CD4-positive, alpha-beta T cell treated with Interleukin-1 beta for 1 hour (primary cell): ENCODE measurements at regions not wholly inside any gene's neighbourhood (a gene's known extent, or its start where the extent isn't known, plus 50 kb on each side); places are given as distances from the start of the nearest gene placed in this dataset.
"Not testable (repeated sequence)": the region's sequence is repeated elsewhere in the genome, so short reads cannot be mapped to it uniquely, and the experiment has no call there.

Experiments
- DNase-seq, 2 donors: peaks; one replicate each; pipeline ENCODE4 v3.0.0-alpha.2; 2020 to 2022

- no peak for DNase-seq
These were observed 426.5 kb downstream of the IRX1 start for GRCh38 chr5:4022056-4022670.

DNA sequence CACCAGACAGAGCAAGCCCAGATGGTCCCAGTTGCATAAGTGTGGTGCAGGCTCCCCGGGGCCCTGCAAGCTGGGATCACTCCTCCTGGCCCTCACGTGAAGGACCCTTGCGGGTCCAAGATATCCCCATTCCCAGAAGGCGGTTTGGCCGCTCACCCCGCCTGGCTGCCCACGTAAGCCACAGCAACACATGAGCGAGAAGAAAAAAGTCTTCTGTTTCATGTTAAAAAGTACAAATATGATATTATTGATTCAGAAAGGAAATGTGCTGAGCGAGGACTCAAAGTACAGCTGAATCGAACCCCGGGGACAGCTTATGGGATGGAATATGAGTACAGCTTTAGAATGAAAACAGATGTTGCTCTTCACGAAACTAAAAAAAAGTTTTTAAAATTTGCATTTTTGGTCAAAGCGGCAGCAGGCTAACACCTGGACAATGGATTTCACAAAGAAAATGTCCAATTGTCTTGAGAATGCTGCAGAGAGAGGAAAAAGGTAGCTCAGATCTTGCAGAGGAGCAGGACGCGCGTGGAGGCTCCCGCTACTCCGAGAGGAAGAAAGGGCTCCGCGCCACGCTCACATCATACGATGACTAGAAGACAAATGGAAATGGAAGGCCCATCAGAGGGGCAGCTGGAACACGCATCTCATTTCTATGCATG lies 427.6 kb downstream of the IRX1 start:
- DNase-seq, result no peak

DNA sequence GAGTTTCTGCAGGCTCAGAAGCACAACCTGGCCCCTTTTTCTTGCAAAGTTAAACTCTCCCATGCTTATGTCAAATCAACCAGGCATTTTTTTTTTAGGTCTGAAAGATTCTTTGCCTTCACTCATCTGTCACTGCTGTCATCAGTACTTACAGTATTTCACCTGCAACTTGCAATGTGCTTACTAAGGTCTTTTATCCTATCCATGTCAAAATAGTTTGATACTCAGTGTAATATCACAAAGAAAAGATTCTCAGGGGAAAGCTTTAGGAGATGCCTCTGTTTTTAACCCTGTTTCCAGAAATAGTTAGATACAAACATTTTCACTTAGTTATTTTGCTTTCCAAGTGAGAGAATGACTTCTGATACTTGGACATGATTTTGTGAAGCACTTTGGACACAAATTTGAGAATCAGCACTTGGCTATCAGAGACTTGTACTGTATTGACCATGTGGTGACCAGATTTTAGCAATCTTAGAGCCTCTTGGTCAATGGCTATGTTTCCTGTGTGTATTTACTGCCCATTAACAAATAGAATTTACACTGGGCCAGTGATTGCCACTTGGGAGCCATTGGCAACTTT lies 428.2 kb downstream of the IRX1 start:
- DNase-seq, result no peak

DNA sequence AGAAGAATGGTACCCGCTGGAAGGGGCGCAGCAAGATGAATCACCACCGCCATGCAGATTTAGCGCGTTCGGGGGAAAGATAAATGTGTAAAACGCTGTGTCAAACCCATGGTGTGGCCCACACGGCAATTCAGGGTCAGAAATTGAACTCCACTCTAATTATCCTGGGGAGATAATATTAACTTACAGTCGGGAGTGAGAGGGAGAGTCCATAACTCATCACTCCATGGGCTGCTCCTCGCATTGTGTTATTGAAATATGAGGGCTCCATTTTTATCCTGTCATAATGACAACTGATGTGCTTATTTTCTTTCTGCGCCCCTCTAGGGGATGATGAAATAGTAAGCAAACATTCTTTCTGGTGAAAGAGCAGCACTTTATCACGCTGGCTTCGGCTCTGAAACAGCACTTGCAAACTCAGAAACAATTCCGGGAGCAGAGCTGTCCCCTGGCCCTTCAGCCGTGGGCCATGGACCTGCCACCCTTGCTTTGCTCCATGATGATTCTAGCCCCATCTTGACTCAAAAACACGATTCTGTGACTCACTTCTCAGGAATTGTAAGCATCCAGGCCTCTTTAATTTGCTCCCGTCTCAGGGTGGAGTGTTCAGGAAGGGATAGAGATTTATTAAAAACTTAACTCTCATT lies 431.6 kb downstream of the IRX1 start:
- no peak for DNase-seq

DNA sequence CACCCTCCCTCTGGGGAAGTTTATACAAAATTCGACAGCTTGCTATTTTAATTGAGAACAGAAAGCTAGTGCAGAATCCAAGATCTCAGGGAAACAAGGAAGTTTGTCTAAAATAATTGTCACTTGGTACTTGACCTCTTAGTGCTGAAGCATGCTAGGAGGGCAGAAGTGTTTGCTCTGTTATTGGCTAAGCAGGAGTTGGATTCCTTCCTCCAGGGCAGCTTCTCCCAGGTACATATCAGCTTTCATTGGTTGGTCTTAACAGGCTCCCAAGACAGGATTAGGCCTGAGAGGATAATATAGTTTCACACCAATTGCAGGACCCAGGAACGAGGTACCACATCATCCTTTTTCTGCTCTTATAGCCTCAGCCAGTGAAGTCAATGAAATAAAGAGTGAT lies 432.8 kb downstream of the IRX1 start:
- DNase-seq, result no peak

- DNase-seq, result not testable (repeated sequence)
These were observed 437.9 kb downstream of the IRX1 start for GRCh38 chr5:4033546-4033945.

- DNase-seq, result no peak
These were observed 441.2 kb downstream of the IRX1 start for GRCh38 chr5:4036861-4037260.

- DNase-seq, result no peak
These were observed 443.4 kb downstream of the IRX1 start for GRCh38 chr5:4038994-4039393.

DNA sequence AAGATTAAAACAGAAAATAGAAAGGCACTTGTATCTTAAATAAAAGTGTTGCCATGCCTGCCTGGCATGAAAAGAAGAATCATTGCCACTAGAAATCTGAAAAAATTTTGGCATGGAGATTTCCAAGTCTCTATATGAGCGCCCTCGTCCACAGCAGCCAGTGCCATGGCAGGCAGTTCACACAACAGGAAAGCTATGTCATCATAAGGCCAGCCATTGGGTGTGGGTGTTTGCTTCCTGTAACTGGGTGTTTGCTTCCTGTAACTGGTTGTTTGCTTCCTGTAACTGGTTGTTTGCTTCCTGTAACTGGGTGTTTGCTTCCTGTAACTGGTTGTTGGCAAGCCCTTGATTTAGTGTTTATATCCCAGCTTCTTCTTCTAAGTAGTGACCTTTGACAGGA lies 446.7 kb downstream of the IRX1 start:
- DNase-seq, result no peak

GRCh38 chr5:4043135-4043534 lies 447.5 kb downstream of the IRX1 start:
- DNase-seq, result no peak

DNA sequence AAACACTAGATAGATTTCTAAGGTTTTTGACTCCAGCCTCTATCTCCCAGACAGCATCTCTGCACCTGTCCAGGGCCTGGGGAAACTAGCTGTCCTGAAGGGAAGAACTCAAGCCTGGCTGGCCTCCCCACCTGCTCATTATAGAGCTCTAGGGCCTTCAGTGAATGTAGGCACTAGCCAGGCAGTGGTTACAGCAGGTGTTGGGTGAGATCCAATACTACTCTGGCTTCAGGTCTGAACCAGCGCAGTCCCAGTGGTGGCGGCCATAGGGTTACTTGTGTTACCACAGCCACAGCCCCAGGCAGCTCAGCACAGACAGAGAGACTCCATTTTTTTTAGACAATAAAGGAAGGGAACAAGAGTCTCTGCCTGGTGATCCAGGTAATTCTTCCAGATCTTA lies 449.2 kb downstream of the IRX1 start:
- DNase-seq, result no peak

- DNase-seq, result no peak
These were observed 452.8 kb downstream of the IRX1 start for GRCh38 chr5:4048398-4048797.

DNA sequence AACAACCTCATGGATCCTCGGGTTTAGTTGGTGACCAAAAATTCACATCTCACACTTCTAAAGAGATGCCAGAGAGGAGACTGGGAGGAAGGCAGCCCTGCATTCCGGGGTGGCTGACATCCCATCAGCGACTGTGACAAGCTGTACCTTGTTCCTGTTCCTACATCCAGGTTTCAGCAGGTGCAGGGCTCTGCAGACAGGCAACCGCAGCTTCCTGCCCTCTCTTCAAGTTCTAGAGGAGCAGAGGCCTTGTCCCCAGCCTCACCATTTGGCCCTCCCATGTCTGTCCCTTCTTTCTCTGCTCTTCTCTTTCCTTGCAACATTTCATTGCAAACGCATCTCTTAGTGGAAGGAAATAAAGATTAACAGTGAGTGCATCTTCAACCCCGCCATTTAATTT lies 454.6 kb downstream of the IRX1 start:
- no peak for DNase-seq

DNA sequence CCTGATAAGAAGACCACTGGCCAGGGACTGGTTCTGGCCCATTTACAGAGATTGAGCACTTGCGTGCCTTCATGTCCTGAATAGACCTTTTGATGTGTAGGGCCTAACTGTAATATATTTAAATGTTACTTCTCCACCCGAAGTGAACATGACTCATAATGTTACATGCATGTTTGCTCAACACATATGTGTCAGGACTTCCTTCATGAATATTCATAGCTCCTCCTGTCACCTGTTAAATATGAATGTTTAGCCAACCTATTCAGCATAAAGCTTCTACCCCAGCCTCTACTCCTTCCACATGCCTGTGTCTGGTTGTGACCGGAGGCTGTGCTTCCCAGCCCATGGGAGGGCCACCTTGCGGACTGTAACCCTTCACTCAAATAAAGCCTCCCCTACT lies 457.5 kb downstream of the IRX1 start:
- no peak for DNase-seq

- DNase-seq, result no peak
These were observed 458.5 kb downstream of the IRX1 start for GRCh38 chr5:4054092-4054491.

GRCh38 chr5:4058899-4059298 lies 463.3 kb downstream of the IRX1 start:
- no peak for DNase-seq

GRCh38 chr5:4065472-4066320 lies 470.1 kb downstream of the IRX1 start:
- DNase-seq, result no peak

GRCh38 chr5:4068171-4068570 lies 472.5 kb downstream of the IRX1 start:
- DNase-seq, result no peak

DNA sequence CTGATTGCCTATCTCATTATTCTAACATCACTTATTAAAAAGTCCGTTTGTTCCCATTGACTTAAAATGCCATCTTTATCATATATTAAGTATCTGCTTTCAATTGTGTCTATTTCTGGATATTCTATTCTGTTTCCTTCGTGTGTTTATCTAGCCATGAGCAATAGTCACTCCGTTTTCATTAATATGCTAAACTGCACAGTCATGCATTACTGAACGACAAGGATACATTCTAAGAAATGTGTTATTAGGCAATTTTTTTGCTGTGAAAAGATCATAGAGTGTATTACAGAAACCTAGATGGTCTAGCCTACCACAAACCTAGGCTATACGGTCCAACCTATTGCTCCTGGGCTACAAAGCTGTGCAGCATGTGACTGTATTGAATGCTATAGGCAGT lies 482.9 kb downstream of the IRX1 start:
- no peak for DNase-seq

DNA sequence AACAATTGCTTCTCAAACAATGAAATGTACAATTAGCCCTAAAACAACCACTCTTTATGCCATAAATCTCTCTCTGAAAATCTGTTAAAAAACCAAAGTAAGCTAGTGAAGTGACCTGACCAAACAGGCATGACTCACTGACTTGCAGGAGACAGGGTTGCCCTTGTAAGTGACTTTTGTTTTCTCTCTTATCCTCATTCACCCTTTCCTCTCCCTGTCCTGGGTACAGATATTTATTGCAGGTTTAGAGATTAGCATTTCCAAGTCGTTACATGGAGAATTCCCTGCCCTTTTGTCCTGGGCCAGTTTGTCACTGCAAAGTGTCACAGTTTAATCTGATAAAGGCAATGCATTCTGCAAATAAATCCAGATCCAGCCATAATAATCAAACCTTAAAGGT lies 484.2 kb downstream of the IRX1 start:
- DNase-seq, result no peak

DNA sequence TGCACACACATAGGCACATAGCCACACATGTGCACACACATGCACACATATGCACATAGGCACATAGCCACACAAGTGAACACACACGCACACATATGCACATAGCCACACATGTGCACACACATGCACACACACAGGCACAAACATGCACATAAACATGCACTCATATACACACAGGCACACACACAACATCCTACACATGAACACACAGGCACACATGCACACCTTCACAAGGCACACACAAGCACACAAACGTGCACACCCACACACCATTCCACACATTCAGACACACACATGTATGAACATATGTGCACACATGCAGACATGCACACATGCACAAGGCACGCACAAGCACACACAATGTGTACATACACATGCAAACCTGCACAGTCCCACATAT lies 484.7 kb downstream of the IRX1 start:
- DNase-seq, result no peak

GRCh38 chr5:4081059-4081458 lies 485.4 kb downstream of the IRX1 start:
- DNase-seq, result no peak

GRCh38 chr5:4081466-4081865 lies 485.8 kb downstream of the IRX1 start:
- no peak for DNase-seq
